NCI-H187 (cell line): ENCODE measurements at regions not wholly inside any gene's neighbourhood (a gene's known extent, or its start where the extent isn't known, plus 50 kb on each side); places are given as distances from the start of the nearest gene placed in this dataset.
"Not testable (repeated sequence)": the region's sequence is repeated elsewhere in the genome, so short reads cannot be mapped to it uniquely, and the experiment has no call there.

Experiments
- DNase-seq, 2 experiments: peaks; one replicate each; lab custom pipeline; 2025; lab: John Stamatoyannopoulos, UW

- no peak for DNase-seq
Observed at GRCh38 chr12:75872762-75873161, 158.8 kb downstream of the PHLDA1 start.

- DNase-seq: no peak
Observed at GRCh38 chr12:75870878-75871277, 160.7 kb downstream of the PHLDA1 start.

- no peak for DNase-seq
Observed at GRCh38 chr12:75868501-75868900, 163.1 kb downstream of the PHLDA1 start.

- DNase-seq: no peak
Observed at GRCh38 chr12:75865315-75865714, 166.3 kb downstream of the PHLDA1 start.

- DNase-seq: no peak
Observed at GRCh38 chr12:75864161-75864560, 167.4 kb downstream of the PHLDA1 start.

- no peak for DNase-seq
Observed at GRCh38 chr12:75863533-75863932, 168.0 kb downstream of the PHLDA1 start.

DNA sequence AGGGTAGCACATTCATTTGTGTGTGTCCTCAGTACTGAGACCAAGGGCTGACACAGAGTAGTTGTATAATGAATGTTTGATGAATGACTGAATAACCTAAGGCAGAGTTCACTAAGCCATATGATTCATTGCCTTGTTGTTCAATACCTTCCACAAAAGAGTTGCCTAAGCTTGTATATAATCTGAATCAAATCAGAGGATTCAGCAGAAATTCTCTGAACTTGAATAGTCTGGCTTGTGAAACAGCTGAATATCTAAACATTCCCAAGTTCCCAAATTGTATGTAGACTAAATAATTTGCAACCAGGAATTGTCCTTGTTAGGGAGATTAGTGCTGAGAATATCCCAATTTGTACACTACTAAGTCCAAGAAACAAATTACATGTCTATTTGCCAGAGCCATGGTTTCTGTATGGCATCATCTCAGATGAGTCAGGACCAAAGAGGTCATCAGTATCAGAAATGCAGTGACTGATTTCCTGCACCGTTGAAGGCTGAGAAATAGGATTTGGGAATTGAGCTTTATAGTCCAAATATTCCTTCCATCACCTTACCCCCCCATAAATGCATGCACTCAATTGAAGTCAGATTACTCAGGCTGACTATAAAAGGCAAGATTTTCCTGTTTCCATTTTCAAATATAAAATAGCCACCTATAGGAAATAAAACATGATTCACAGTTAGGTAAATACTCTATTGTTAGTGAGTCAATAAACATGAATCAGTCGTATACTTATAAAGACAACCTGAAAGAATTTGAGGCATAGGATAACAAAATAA, 168.7 kb downstream of the PHLDA1 start:
- DNase-seq: no peak

DNA sequence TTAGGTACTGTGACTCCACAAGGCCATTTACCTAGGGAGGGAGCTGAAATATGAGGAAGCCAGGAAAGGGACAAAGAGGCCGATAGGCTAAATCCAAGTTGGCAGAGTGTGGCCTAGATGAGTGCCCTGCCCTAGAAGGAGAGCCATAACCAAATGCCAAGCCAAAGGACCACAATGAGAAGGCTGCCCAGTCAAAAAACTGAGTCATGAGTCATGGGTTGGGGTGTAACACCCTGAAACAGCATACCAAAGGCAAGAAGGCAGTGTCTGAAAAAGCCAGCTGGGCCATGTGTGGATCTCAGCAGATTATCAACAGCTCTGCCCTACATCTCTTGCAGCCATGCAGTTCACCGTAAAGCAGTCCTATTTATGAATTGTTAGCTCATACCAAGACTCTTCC, 171.7 kb downstream of the PHLDA1 start:
- no peak for DNase-seq

DNA sequence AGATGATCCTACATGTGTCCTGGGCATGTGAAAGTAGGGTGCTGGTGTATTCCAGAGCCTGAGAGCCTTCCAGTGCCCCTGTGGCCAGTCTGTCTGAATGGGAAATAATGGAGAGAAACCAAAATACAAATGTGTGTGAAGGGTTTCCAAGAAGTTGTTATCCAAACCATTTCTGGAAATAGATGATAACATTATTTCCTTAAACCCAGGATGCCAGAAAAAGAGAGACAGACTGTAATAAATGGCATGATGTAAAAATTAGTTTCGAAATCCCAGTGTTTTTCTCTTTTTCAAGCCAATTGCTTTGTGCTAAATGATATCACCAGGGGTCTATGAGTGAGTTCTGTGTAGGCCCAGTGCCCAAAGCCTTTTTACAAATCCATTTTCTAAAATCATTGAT, 175.3 kb downstream of the PHLDA1 start:
- DNase-seq: no peak

DNA sequence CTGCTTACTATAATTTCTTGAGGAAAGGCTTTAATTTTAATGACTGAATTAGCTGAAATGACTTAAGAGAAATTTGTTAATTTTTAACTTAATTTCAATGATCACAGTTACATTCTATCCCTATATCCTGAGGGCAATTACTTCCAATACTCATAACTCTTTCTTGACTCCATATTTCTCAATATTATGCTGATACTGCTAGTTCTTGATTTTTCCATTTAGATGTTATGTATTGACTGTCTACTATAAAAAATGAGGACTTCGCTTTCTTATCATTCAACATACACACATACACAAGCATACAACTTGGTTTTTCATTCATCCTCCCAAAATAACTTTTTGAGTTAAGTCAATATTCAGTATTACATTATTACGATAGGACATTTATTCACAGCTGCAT, 176.2 kb downstream of the PHLDA1 start:
- DNase-seq: no peak

DNA sequence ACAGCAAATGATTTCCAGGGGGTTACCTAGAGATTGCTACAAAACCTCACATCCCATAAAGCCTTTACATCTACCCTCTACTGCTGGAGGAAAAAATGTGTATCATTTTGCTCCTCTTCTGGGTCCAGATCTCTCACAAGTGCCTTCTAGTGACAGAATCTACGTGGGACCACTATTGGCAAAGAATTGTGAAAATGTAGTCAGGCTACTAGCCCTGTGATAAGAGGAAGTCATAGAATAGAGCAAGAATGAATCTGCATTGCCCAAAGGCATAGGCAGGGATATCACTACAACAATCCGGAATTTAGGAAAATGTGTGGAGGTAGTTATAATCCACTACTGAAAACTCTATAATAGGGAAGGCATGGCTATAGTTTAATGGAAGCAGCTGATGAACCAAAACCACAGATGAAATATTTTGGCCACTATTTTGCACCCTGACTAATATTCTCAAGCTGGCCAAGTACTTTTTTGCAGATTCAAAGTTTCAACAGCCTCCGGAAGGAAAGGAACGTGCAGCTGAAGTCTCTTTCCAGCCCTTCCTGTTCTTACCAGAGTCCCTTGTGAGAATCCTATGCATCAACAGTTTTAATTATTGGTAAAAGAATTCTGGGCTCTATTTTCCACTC, 176.8 kb downstream of the PHLDA1 start:
- DNase-seq: no peak

- DNase-seq: not testable (repeated sequence)
Observed at GRCh38 chr12:75854137-75854536, 177.4 kb downstream of the PHLDA1 start.

GRCh38 chr12:75853626-75854025, 177.9 kb downstream of the PHLDA1 start:
- DNase-seq: no peak

- DNase-seq: no peak
Observed at GRCh38 chr12:75852956-75853355, 178.6 kb downstream of the PHLDA1 start.

GRCh38 chr12:75852143-75852542, 179.4 kb downstream of the PHLDA1 start:
- DNase-seq: no peak

DNA sequence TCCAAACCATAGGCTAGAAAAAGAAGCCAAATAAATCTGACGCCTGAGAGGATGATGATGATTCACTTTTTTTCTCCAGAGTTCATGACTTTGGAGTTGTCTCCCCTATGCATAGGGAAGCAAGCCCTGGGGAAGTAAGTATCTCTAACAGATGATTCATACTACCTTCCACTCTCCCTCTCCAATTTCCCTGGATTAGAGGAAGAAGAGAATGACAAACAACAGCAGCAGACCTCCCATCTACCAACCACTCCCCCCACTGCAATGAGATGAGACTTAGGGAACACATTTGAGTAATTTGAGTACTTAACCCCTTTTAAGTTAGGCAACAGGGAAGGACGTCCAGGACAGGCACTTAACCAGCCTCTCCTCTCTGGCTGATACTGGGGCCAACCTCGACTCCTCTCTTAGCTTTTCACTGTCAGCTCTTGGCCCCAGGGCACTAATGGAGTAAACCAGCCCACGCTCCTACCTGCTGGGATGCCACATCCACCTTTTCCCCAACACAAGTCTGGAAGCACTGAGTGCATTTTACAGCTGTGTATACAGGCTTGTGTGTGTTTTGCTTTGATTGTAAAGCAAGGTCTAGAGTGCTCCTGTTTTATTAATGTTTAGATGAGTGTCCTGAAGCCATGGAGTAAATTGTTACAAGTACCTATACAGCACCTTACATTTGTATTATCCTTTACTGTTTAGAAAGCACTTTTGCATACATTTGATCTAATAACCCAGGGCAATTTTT, 180.7 kb downstream of the PHLDA1 start:
- DNase-seq: no peak

GRCh38 chr12:75848961-75849360, 182.6 kb downstream of the PHLDA1 start:
- DNase-seq: no peak

- DNase-seq: no peak
Observed at GRCh38 chr12:75848431-75848925, 183.1 kb downstream of the PHLDA1 start.

DNA sequence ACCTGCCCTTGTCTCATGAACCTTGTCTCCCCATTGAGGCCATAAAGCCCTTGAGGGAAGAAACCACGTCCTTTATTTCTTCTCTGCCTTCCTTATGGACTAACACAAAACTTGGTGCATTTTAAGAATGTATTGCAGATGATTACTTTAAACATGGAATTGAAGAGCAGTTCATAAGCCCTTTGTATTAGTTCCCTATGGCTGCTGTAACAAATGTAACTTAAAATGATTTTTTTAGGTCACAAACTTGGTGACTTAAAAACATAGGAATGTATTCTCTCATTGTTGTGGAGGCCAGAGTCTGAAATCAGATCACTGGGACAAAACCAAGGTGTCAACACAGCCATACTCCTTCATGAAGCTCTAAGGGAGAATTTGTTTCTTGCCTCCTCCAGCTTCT, 185.5 kb downstream of the PHLDA1 start:
- no peak for DNase-seq

- DNase-seq: no peak
Observed at GRCh38 chr12:75844985-75845384, 186.6 kb downstream of the PHLDA1 start.

- no peak for DNase-seq
Observed at GRCh38 chr12:75844049-75844770, 187.4 kb downstream of the PHLDA1 start.

- DNase-seq: no peak
Observed at GRCh38 chr12:75842090-75842489, 189.5 kb downstream of the PHLDA1 start.
